Keratinocyte (primary cell): ENCODE measurements at regions not wholly inside any gene's neighbourhood (a gene's known extent, or its start where the extent isn't known, plus 50 kb on each side); places are given as distances from the start of the nearest gene placed in this dataset.

Experiments
- CTCF ChIP-seq, 3 experiments: IDR thresholded peaks in 1 of 3; conservative IDR thresholded peaks in 1 of 3; optimal IDR thresholded peaks in 1 of 3; 2 replicates in 2 of 3; 3 replicates in 1 of 3; pipeline versions ENCODE3 to v1.5.1; 2011; ENCODE audit warnings: low read length in 3 of 3, mild to moderate bottlenecking in 3 of 3, moderate library complexity in 2 of 3, control low read depth in 1 of 3, inconsistent platforms in 1 of 3; ENCODE audit not compliant: insufficient read depth in 2 of 3; ENCODE audit errors: extremely low read depth in 1 of 3
- EZH2 ChIP-seq: IDR thresholded peaks from one replicate; pipeline ENCODE4 v1.6.1; 2012; ENCODE audit warnings: inconsistent platforms, mild to moderate bottlenecking, low read length, moderate library complexity

GRCh38 chr1:218865591-218865990 is 308.1 kb upstream of the LYPLAL1 start:
- TF ChIP-seq CTCF (optimal IDR thresholded peaks at IDR 0.05 in 1 of 3, IDR thresholded peaks at IDR 0.05 in 1 of 3, conservative IDR thresholded peaks at IDR 0.05 in 1 of 3; ENCODE audit: extremely low read depth in 1 of 3, insufficient read depth in 2 of 3, low read length in 3 of 3), result no peak
- TF ChIP-seq EZH2, result no peak
